NCI-H2107 treated with DMSO at 0.1 percent for 48 hours (cell line): ENCODE measurements at regions not wholly inside any gene's neighbourhood (a gene's known extent, or its start where the extent isn't known, plus 50 kb on each side); places are given as distances from the start of the nearest gene placed in this dataset.
"Not testable (repeated sequence)": the region's sequence is repeated elsewhere in the genome, so short reads cannot be mapped to it uniquely, and the experiment has no call there.

ENCODE experiments used
- DNase-seq: peaks from one replicate; lab custom pipeline; 2025; ENCODE audit not compliant: unreplicated experiment; lab: John Stamatoyannopoulos, UW

DNA sequence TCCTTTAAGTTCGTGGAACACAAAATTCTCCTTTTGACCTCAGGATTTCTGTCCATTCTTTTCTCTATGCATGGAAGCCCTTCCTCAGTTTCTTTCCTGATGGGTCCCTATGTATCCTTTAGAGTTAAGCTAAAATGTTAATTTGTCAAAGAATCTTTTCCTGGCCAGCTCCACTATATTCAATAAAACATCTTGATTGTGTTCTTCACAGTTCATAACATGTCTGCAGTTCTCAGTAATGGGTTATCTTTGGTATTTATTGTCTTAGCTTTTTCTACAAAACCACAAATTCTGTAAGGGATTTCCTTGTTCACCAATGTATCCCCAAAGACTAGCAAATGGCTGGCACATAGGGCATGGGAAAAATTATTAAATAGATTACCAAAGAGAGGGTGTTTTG lies 998.5 kb downstream of the ADGRL2 start:
- DNase-seq, result no peak

DNA sequence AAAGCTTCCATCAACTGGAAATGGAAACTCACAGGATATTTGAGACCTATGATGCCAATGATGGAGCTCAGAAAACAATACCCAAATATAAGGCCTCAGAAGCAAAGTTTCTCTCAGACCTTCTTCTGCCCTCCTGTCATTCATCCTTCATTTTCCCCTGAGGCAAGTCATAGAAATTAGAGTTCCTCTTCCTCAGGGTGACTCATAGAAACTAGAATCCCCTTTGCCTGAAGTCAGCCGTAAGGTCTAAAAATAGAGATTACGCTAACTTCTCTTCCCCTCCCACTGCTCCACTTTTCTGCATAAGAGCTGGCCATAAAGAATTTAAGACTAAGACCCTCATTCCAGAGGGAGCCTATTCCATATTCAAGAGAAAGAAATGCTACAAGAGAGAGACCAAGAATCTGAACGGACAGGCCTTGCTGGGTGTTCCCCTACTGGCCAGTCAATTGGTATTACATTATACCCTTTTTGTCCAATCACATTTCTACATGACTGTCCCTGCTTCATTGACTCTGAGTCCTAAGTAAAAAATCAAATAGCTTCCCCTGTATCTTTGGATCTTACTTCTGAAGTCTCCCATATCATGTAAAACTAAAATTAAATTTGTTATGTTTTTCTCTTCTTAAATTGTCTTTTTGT lies 994.9 kb downstream of the ADGRL2 start:
- DNase-seq, result no peak

DNA sequence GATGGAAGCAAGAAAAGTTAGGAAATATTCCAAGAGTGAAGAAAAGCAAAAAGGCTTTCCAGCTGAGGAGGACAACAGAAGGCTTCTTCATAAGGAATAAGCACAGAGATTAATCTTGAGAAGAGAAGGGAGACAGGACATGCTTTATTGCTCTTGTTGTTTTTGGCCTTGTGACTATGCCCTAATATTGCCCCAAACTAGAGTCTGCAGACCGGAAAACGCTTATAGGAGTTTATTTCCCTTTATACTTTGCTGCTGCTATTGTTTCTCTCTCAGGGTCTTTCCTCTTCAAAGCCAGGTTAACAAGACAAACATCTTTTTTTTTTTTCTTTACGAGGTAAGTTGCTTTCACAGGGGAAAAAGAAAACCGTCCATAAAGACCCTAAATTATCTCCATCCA lies 991.4 kb downstream of the ADGRL2 start:
- DNase-seq, result no peak

DNA sequence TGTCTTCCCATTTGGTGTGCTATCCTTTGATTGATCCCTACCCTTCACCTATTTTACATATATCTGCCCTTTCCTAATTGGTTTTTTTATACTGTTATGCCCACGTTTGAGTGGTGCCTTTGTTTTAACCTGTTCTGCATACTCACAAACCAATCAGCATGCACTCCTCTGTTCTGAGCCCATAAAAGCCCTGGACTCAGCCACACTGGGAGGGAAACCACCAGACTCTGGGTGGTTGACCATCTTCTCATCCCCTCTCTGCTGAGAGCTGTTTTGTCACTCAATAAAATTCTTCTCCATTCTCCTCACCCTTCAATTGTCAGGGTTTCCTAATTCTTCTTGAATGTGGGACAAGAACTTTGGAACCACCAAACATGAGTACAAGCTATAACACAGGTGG lies 989.8 kb downstream of the ADGRL2 start:
- no peak for DNase-seq

DNA sequence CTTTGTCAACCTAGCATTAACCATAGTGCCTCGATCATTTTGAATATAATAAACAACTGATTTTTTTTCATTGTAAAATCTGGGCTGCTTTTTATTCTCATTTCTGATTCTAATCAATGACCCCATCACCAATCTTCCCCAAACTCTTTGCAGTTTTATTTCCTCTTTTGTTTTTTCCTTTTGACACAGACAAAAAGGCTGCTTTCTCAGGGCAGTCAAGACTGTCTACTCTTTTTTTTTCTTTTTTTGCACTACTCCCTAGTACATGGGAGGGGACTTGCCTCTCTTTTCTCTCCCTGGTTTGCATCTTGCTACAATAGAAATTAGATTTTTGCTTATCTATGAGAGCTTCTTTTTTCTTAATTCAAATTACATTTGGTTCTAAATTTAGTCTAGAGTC lies 987.9 kb downstream of the ADGRL2 start:
- DNase-seq, result no peak

DNA sequence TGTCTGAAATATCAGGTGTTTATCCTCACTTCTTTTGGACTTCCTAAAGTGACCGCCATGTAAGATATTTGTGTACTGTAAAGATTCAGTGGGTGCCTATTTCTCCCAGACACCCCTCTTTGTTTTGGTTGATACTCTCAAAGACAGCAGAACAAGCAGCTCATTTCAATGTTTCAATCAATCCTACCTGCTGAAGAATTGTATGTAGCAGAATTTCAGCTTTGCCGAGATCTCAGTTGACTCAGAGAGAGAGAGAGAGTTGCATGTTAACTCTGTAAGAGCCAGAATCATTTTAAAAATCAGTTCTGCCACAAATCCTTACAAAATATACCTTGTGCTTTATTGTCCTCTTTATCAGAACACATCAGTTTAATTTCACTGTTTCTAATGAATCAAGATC lies 987.3 kb downstream of the ADGRL2 start:
- DNase-seq, result no peak

DNA sequence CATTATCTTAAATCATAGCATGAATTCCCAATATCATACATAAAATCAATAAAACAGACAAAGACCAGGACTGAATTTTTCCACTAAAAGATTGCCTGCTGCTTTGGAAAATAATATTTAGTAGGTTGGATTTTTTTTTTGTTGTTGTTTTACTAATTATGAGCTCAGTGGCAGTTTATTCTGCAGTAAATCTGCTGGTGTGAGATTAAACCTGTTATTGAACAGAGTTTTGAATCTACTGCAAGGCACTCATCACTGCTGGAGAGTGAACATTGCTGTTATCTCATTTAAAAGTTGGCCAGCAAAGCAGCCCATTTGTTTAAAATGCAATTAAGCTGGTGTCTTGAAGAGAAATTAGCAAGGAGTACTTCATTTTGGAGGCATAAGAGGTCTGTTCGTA lies 986.1 kb downstream of the ADGRL2 start:
- DNase-seq, result no peak

DNA sequence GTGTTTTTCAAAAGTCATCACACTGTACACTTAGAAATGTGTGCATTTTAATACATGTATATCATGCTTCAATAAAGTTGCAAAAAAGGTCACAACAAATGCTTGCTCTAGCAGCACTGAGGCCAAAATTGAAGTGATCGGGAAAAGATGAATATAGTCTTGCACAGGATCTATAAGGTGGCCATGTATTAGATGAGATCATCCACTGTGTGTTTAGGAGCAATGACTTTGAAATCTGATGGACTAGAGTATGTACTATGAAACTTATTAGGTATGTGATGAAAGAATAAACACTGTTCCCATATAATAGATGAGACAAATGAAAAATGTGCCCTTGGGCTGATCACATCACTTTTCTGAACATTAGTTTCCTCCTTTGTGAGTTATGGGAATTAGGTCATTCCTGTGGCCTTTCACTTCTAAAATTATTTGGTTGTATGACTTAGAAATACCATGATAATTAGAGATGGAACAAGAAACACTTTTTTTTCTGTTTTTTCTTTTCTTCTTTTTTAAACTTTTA lies 984.6 kb downstream of the ADGRL2 start:
- DNase-seq, result no peak

DNA sequence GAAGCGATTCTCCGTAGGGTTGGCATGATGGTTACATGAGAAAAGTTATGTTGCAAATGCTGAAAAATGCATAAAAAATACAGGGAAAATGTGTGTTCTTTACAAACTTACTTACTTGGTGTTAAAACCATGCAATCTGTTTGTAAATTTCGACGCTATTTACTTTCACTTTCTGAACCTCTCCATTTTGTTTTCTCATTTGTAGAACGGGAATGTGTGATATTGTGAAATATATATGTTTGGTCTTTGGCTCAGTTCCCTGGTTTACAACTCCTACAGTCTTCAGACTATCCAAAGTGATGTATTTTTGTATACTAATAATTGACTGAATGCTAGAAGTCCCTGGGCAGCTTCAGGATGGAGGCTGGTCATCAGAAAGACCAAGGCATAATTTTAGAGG lies 982.3 kb downstream of the ADGRL2 start:
- no peak for DNase-seq

DNA sequence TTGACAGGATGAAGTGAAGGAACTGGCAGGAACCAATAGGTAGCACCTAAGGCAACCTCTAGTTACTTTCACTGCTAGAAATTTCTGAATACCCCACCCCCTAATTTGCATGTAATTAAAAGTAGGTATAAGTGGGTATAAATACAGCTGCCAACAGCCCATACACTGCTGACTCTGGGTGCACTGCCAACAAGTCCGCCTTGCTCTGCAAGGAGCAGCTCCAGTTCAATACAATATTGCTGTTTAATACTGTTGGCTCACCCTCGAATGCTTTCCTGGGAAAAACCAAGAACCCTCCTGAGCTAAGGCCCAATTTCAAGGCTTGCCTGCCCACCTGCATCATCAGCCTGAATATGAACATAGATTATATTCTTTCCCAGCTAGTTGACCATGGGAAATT lies 981.9 kb downstream of the ADGRL2 start:
- no peak for DNase-seq

DNA sequence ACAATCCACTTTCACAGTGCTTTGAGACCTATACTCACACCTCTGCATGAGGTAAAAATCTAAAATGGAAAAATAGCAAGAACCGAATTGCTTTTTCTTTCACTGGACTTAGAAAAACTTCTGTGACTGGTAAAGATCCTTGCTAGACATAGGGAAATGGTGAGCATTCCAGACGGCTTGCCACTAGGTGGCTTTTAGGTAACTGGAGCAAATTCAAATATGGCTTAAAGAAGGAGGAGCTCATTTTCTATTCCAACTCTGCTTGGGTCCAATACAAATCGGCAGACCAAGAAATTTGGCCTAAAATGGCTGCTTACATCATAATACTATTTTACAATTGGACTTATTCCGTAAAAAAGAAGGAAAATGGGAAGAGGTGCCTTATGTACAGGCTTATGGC lies 977.9 kb downstream of the ADGRL2 start:
- no peak for DNase-seq

DNA sequence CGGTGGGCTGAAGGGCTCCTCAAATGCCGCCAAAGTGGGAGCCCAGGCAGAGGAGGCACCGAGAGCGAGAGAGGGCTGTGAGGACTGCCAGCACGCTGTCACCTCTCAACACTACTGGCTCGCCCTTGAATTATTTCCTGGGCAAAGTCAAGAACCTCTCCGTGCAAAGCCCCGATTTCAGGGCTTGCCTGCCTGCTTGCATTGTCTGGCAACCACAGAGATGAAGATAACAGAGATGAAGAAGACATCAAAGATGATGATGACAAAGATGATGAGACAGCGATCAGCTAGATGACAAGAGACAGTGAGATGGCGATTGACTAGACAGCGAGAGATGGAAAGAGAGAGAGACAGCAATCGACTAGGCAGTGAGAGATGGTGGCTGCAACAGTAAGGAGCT lies 976.5 kb downstream of the ADGRL2 start:
- no peak for DNase-seq

DNA sequence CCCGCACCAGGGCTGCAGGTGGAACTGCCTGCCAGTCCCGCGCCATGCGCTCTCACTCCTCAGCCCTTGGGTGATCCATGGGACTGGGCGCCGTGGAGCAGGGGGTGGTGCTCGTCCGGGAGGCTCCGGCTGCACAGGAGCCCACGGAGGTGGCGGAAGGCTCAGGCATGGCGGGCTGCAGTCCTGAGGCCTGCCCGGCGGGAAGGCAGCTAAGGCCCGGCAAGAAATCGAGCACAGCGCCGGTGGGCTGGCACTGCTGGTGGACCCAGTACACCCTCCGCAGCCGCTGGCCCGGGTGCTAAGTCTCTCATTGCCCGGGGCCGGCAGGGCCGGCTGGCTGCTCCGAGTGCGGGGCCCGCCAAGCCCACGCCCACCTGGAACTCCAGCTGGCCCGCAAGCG lies 976.0 kb downstream of the ADGRL2 start:
- DNase-seq, result not testable (repeated sequence)

DNA sequence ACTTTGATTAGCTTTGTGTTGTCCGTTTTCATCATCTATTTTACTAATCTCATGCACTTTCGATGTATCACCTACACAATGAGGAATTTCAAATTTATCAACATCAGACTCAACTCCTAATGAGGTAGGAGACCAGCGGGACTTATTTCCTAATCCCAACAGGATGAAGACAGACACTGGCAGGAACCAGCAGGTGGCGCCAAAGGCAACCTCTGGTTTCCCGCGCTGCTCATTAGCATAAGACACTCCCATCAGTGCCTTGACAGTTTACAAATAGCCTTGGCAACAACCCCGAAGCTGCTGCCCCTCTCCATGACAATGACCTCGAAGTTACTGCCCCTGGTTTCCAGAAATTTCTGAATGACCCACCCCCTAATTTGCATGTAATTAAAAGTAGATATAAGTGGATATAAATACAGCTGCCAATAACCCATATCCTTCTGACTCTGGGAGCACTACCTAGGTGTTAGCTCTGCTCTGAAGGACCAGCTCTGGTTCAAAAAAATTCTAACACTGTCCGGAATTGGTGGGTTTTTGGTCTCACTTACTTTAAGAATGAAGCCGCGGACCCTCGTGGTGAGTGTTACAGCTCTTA lies 974.8 kb downstream of the ADGRL2 start:
- no peak for DNase-seq

DNA sequence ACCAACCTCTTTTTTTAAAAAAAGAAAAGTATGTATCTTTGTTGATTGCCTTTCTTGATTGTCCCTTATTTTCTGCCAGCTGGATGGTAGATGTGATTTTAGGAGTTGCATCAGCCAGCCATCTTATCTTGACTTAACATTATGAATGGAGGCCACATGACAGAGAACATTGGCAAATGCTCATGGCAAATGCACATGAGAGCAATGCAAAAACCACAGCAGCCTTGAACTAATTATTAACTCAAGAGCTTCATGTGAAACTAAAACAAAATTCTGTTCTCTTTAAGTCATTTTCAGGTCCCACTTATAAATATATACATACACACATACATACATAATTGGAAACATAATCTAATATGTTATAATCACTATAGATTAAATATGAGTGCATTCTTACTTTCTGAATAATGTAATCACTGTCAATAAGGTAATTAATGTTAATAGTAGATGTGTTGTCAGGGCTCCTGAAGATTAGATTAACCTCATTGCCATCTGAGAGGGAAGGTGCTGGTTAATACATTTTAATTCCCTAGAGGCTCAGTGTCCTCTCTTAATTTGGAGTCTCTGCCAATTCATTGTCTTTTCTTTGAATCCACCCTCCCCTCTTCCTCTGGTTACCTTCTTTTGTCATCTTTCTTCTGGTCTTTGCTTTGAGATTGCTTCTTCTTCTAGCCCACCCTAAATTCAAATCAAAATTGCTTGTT lies 962.2 kb downstream of the ADGRL2 start:
- no peak for DNase-seq

DNA sequence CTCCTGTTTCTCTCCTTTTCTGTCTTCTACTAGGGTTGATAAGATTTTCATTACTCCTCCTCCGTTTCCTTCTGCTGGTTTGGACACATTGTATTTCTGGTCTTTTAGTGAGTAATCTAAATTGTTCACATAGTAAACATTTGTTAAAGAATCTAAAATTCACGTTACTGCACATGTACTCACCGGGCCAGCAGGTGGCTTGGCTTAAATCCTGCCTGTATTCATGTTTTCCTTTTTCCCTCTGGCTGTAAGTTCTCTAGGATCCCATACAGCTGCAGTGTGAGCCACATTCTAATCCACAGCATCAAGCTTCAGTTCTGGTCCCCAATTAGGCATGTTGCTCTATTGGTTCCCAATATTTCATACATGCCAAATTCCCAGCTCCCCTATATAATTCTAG lies 958.3 kb downstream of the ADGRL2 start:
- no peak for DNase-seq

DNA sequence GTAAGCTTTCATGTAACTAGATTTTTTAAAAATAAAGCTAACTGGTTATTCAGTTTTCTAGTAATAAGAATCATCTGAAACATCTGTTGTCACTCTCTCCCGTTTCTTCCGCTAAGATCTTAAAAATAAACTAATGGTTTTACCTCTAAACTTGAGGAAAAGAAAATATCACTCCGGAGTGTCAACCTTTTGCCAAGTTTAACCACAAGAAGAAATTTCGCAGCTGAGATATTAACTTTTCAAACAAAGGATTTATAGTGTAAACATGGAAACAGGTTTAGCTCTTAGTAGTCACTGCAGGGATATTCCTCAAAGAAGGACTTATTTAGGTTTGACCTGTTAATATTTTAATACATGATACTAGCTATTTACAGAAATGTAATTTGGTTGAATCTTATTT lies 954.9 kb downstream of the ADGRL2 start:
- DNase-seq, result no peak

DNA sequence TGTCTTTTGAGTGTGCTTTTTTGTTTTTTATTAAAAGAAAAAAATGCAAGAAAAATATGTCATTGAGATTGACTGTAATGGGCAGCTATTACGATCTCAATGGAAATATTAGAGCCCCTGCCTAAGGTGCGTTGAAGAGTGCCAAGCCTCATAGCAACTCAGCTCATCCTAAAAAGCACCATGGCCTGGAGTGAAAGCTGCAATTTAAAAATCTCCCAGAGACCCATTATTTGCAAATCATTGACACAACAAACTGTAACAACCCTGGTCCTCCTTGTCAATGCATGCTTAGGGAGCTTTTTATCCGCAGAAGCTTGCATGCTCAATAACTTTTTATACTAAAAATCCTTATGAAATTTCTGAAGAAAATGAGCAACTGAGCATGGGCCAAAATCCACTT lies 954.5 kb downstream of the ADGRL2 start:
- DNase-seq, result no peak

DNA sequence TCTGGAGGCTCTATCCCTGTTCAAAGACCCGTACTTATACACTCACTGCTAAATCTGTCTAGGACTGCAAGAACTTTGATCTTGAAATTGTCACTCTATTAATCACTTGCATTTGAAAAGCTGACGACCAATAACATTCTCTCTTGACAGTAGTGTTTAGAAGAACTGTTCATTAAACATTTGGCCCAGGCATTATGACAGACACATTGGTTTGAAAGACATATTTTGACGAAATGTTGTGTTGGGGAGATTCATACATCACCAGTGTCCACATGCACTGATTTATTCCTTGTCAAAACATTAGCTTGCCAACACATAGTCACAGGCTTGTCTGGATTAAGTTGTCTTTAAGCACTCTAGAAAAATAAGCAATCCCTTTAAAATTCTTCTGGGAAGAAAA lies 951.3 kb downstream of the ADGRL2 start:
- DNase-seq, result no peak

DNA sequence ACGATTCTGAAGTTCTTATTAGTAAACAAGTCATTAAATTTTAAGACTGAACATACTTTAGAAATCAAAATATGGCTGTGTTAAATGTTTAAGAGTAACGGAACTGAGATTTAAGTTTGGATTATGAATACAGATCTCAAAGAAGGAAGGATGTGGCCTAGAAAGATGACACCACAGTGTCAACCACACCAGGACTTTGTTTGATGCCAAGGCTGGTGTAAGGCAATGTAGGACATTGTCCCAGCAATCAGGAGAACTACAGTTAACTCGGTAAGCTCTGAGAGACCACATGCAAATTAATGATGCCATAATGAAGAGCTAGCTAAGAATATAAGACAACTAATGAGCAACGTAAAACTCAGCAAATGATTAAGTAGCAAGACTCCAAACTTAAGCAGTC lies 932.9 kb downstream of the ADGRL2 start:
- no peak for DNase-seq

DNA sequence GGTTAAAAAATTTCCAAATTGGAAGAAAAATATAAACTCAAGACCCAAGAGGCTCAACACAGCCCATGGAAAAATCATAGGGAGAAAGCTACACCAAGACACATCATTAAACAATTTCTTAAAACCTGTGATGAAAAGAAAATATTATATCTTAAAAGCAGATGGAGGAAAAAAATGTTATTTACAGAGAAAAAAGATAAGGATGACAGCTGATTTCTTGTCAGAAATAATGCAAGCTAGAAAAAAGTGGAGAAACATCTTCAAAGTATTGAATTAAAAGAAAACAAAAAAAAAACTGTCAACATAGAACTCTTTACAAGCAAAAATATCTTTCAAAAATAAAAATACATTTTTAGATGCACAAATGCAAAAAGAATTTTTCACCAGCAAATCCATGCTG lies 930.5 kb downstream of the ADGRL2 start:
- no peak for DNase-seq

DNA sequence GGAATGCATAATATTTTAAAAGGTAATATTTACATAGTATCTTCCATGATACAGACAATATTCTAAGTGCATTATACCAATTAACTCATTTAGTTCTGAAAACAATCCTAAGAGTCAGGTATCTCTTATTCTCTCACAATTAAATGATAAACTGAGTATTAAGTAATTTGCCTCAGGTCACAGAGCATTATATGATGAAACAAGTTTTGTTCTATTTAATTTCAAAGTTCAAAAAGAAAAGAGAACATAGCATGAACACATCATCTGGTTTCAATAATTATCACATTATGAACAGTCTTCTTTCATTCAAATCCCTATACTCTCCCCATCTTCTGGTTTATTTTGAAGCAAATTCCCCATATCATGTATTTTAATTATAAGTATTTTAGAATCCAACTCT lies 927.5 kb downstream of the ADGRL2 start:
- no peak for DNase-seq

DNA sequence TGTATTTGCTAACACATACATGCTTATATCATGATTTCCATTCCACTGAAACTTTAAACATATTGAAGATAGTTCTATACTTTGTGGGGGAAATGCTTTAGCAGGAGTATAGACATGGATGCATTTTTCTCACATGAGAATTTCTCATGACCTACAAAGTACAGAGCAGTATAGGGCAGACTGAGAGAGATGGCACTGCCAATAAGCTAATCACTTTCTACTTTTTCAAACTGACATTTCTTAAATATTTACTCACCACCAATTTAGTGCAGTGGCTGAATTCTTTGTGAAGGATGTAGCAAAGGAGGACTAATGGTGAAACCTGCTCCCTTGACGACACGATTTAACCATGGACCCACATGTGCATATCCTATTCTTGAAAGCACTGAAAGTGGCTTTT lies 923.5 kb downstream of the ADGRL2 start:
- no peak for DNase-seq
